IPS DF 6.9 (cell line): ENCODE measurements at regions not wholly inside any gene's neighbourhood (a gene's known extent, or its start where the extent isn't known, plus 50 kb on each side); places are given as distances from the start of the nearest gene placed in this dataset.

ENCODE experiments used
- DNase-seq: peaks from one replicate; pipeline ENCODE4 v3.0.0-alpha.2; 2013; ENCODE audit warnings: low read depth, low spot score
- H3K27ac ChIP-seq: one replicate; pipeline ENCODE4 v1.5.1; 2013; ENCODE audit warnings: low read length, control low read depth
- H3K27me3 ChIP-seq: 2 replicates; pipeline ENCODE4 v1.6.1; 2013; ENCODE audit warnings: mild to moderate bottlenecking, low read length; ENCODE audit not compliant: control insufficient read depth, insufficient read depth
- H3K36me3 ChIP-seq: 2 replicates; pipeline ENCODE4 v1.6.1; 2013; ENCODE audit warnings: low read length; ENCODE audit not compliant: control insufficient read depth, insufficient read depth
- H3K4me1 ChIP-seq: 2 replicates; pipeline ENCODE4 v1.6.1; 2013; ENCODE audit warnings: low read length; ENCODE audit not compliant: control insufficient read depth, insufficient read depth
- H3K4me3 ChIP-seq: 2 replicates; pipeline ENCODE4 v1.5.1; 2013; ENCODE audit warnings: mild to moderate bottlenecking, low read length
- H3K9me3 ChIP-seq: 2 replicates; pipeline ENCODE4 v1.6.1; 2013; ENCODE audit warnings: low read length, inconsistent platforms; ENCODE audit not compliant: control insufficient read depth, insufficient read depth
- WGBS: extraction: QIAGEN DNeasy Blood & Tissue Kit; methylation state at CpG from one replicate; pipeline ENCODE4 v1.1.7; 2013; ENCODE audit warnings: mixed read lengths, missing lambda C conversion rate; ENCODE audit not compliant: insufficient read length, insufficient coverage; 5-methylcytosine and 5-hydroxymethylcytosine counted together

DNA sequence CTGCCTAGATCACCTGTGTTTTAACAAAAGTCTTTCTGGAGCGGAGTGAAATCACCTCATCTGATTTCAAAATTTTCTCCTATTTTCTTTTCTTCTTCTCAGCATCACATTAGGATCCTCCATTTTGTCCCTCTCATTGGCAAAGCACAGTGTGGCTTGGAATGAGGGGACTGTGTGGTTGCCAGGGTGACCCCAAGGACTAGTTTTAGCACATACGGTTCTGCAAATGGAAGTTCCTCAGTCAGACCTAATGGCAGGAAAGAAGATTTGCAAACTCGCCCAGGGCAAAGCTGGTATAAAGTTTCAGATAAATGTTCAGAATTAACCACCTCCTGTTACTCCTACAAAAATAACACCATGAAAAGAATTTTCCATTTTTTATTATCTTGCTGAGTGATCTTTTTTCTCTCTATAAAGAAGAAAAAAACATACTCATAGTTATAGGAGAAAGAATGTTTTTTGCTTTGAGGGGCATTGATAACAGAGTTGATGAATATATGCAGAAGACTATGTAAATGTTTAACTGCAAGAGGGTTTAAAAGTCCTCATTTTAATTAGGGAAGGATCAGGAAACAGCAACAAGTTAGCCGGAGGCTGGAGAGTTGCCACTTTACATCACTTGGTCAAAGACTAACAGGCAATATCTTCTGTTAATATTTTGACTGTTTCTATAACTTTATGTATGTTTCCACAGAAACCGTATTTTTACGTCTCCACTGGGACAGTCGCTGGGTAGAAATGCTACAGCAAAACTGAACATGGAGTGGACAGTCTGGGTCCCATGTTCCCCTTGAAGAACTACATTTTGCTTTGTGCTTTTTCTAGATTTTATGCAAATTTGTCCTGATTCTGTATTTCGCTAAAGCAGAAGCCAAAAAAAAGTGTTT is 257.8 kb downstream of the NR2F1-AS1 start:
- Histone ChIP-seq H3K27ac (no peak overlapping the region), H3K4me3 (no peak overlapping the region), H3K4me1 (no peaks in the 10 kb centered on the region), H3K27me3 (no peaks in the 10 kb centered on the region), H3K9me3 (no peaks in the 10 kb centered on the region), H3K36me3 (no peaks in the 10 kb centered on the region)
- DNase-seq: no peak
- no CpG with 5 or more reads among the region's 8 CpGs for WGBS

- Histone ChIP-seq H3K27me3 (no peaks in the 10 kb centered on the region), H3K4me1 (no peaks in the 10 kb centered on the region), H3K4me3 (no peak overlapping the region), H3K36me3 (no peaks in the 10 kb centered on the region), H3K27ac (no peak overlapping the region), H3K9me3 (no peaks in the 10 kb centered on the region)
- DNase-seq: no peak
- WGBS: no CpG with 5 or more reads among the region's 3 CpGs
These were observed 260.0 kb downstream of the NR2F1-AS1 start for GRCh38 chr5:93320920-93321445.

GRCh38 chr5:93313672-93314071 is 267.3 kb downstream of the NR2F1-AS1 start:
- Histone ChIP-seq H3K4me1 (no peaks in the 10 kb centered on the region), H3K9me3 (no peaks in the 10 kb centered on the region), H3K4me3 (no peak overlapping the region), H3K27ac (no peak overlapping the region), H3K36me3 (no peaks in the 10 kb centered on the region), H3K27me3 (no peaks in the 10 kb centered on the region)
- no peak for DNase-seq

DNA sequence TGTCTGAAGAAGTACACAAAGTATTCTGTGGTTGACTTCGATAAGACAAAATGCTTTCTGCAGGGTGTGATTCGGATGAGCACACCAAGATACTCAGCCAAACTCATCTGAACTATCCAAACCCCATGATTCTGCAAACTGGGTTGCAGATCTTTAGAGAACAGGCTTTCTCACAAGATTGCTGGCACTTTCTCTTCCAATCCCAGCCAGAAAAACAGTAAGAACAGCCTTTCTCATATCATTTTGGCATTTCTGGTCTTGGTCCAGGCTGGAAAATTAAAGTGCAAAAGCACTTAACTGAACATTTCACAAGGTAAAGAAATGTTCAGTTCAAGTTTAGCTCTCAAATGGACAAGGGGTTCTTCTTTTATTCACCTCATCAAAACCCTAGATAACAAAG is 269.1 kb downstream of the NR2F1-AS1 start:
- no CpG with 5 or more reads among the region's 2 CpGs for WGBS
- H3K27me3 ChIP-seq: no peaks in the 10 kb centered on the region
- H3K36me3 ChIP-seq: no peaks in the 10 kb centered on the region
- H3K4me1 ChIP-seq: no peaks in the 10 kb centered on the region
- no peak overlapping the region for H3K4me3 ChIP-seq
- no peak for DNase-seq
- no peaks in the 10 kb centered on the region for H3K9me3 ChIP-seq
- H3K27ac ChIP-seq: no peak overlapping the region

GRCh38 chr5:93307557-93307956 is 273.5 kb downstream of the NR2F1-AS1 start:
- H3K27me3 ChIP-seq: no peaks in the 10 kb centered on the region
- no peaks in the 10 kb centered on the region for H3K4me1 ChIP-seq
- no peak for DNase-seq
- H3K36me3 ChIP-seq: no peaks in the 10 kb centered on the region
- H3K4me3 ChIP-seq: no peak overlapping the region
- H3K9me3 ChIP-seq: no peaks in the 10 kb centered on the region
- H3K27ac ChIP-seq: no peak overlapping the region

DNA sequence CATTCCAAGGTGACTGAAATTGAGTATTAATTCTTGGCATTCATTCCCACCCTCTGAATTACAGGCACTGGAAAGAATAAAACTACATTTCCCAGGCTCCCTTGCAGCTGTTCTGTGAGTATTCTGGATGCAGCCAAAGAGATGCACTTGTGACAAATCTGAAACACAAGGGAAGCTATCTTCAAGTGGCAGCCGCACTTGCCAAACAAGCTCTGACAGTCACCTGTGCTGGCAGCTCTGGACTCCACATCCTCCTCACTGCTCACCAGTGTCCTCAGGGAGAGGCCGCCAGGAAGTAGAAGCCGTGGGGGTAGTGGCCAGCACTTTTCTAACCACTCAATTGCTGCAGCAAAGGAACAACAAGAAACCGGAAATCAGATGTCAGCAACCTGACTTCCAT is 275.0 kb downstream of the NR2F1-AS1 start:
- DNase-seq: no peak
- no CpG with 5 or more reads among the region's 4 CpGs for WGBS
- H3K27ac ChIP-seq: no peak overlapping the region
- H3K4me1 ChIP-seq: no peaks in the 10 kb centered on the region
- H3K36me3 ChIP-seq: no peaks in the 10 kb centered on the region
- no peaks in the 10 kb centered on the region for H3K9me3 ChIP-seq
- no peak overlapping the region for H3K4me3 ChIP-seq
- H3K27me3 ChIP-seq: no peaks in the 10 kb centered on the region

- no CpG with 5 or more reads among the region's 3 CpGs for WGBS
- no peak overlapping the region for H3K4me3 ChIP-seq
- no peaks in the 10 kb centered on the region for H3K27me3 ChIP-seq
- no peak for DNase-seq
- H3K4me1 ChIP-seq: no peaks in the 10 kb centered on the region; the same call in 1 of the 2 replicates
- H3K36me3 ChIP-seq: no peaks in the 10 kb centered on the region
- no peak overlapping the region for H3K27ac ChIP-seq
- H3K9me3 ChIP-seq: no peaks in the 10 kb centered on the region
These were observed 276.4 kb downstream of the NR2F1-AS1 start for GRCh38 chr5:93304456-93305250.

DNA sequence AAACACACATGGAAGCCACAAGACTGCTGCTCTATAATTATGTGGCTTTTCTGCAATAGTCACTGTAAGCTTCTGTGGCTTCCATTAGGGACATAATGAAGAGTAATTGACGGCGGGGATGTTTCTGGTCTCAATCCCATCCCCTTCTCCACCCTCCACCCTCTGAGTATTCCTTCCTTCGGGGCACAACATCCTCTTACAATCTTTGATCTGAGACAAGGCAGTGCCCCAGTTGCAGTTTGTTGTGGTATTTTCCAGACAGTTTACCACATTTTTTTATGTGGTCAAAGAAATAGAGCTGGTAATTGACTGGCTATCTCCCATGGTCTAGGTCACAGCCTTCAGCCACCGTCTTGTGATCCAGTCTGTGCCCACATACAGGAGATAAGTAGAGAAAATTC is 277.7 kb downstream of the NR2F1-AS1 start:
- WGBS: no CpG with 5 or more reads among the region's 4 CpGs
- no peaks in the 10 kb centered on the region for H3K9me3 ChIP-seq

DNA sequence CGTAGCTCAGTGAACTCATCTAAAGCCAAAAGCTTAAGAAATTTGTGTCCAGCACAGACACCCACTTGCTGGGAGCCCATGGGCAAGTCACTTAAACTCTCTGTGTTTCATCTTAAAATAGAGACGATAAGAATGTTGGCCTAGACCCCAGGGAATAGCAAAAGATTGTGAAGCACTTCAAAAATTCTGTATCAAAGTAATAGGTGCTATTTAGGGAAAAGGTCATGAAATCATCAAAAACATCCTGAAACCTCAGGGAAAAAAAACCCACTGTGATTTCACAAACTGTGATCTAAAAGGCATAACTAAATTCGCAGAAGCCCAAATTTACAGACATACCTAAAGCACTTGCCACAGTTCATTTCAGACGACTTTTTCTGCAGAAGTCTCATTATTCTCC is 278.3 kb downstream of the NR2F1-AS1 start:
- DNase-seq: no peak
- WGBS: no CpG with 5 or more reads among the region's 4 CpGs
- Histone ChIP-seq H3K27ac (no peak overlapping the region), H3K9me3 (no peaks in the 10 kb centered on the region), H3K36me3 (no peaks in the 10 kb centered on the region), H3K4me1 (no peaks in the 10 kb centered on the region; the same call in 1 of the 2 replicates), H3K27me3 (no peaks in the 10 kb centered on the region), H3K4me3 (no peak overlapping the region)

More for the DNA sequence above, 277.7 kb downstream of the NR2F1-AS1 start:
- H3K27ac ChIP-seq: no peak overlapping the region
- H3K27me3 ChIP-seq: no peaks in the 10 kb centered on the region
- no peaks in the 10 kb centered on the region for H3K36me3 ChIP-seq
- H3K4me3 ChIP-seq: no peak overlapping the region
- H3K4me1 ChIP-seq: no peaks in the 10 kb centered on the region; the same call in 1 of the 2 replicates
- no peak for DNase-seq

DNA sequence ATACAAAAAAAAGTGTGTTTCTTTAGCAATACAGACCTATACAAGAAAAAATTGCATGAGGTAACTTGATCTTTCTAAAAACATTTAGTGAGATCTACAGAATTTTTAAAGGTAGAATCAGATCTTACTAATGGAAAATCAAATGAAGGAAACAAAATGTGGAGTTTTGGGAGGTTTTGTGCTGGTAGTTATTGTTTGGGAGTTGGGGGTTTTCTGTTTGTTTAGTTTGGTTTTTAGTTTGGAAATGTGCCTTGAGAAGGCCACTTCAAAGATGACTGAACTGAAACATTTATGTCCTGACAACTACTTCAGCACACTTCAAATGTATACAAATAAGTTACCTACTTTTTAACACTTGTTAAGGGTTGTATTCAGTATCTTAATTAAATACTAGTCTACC is 280.1 kb downstream of the NR2F1-AS1 start:
- H3K9me3 ChIP-seq: no peaks in the 10 kb centered on the region
- no peak overlapping the region for H3K4me3 ChIP-seq
- H3K27me3 ChIP-seq: no peaks in the 10 kb centered on the region
- H3K4me1 ChIP-seq: no peaks in the 10 kb centered on the region; the same call in 1 of the 2 replicates
- no peak overlapping the region for H3K27ac ChIP-seq
- DNase-seq: no peak
- no peaks in the 10 kb centered on the region for H3K36me3 ChIP-seq
